ENCODE measurements at regions not wholly inside any gene's neighbourhood (a gene's known extent, or its start where the extent isn't known, plus 50 kb on each side); places are given as distances from the start of the nearest gene placed in this dataset.

- TF ChIP-seq MYC (IDR thresholded peaks at IDR 0.05; ENCODE audit: borderline replicate concordance, low read length): no peak
- TF ChIP-seq ZSCAN20 (CRISPR knock-in tag; IDR thresholded peaks at IDR 0.05): no peak
- no peak for TF ChIP-seq CHD2 (IDR thresholded peaks at IDR 0.05; ENCODE audit: low read length, partially characterized antibody)
- TF ChIP-seq REST (IDR thresholded peaks at IDR 0.05): no peak
- TF ChIP-seq HEYL (CRISPR knock-in tag; IDR thresholded peaks at IDR 0.05): no peak
- no peak for TF ChIP-seq RFX5 (IDR thresholded peaks at IDR 0.05)
- TF ChIP-seq POLR2A (IDR thresholded peaks at IDR 0.05; ENCODE audit: low read length): no peak
- TF ChIP-seq HES2 (IDR thresholded peaks at IDR 0.05): no peak
- no peak for TF ChIP-seq USF2 (IDR thresholded peaks at IDR 0.05)
- TF ChIP-seq BCL3 (IDR thresholded peaks at IDR 0.05): no peak
- TF ChIP-seq MAFK (IDR thresholded peaks at IDR 0.05; ENCODE audit: partially characterized antibody): no peak
- TF ChIP-seq HOXB5 (CRISPR knock-in tag; IDR thresholded peaks at IDR 0.05): no peak
- TF ChIP-seq HMGXB4 (CRISPR knock-in tag; IDR thresholded peaks at IDR 0.05; ENCODE audit: borderline replicate concordance): no peak
- no peak for TF ChIP-seq ELK1 (IDR thresholded peaks at IDR 0.05; ENCODE audit: low read depth, low read length)
- Histone ChIP-seq H3K4me1 (no peaks in the 10 kb centered on the region), H3K27ac (no peak overlapping the region), H3K4me2 (no peak overlapping the region), H3K4me3 (no peak overlapping the region), H3K9me3 (no peaks in the 10 kb centered on the region)
- CTCF ChIA-PET: no interaction called here
- ATAC-seq: no peak
- POLR2A ChIA-PET: no interaction called here
- 64% methylated on average over 1 of the region's 1 CpG for WGBS (ENCODE audit: missing lambda C conversion rate)
- no peak for FAIRE-seq
- no peak for DNase-seq (ENCODE audit: low read depth in 1 of 2, low spot score in 1 of 2)
These were observed 68.2 kb downstream of the CH25H start for GRCh38 chr10:89138755-89139490.

GRCh38 chr10:89134963-89135362 is 72.2 kb downstream of the CH25H start:
- Histone ChIP-seq H3K4me3 (no peak overlapping the region), H3K9me3 (no peaks in the 10 kb centered on the region), H3K4me2 (no peak overlapping the region), H3K27ac (no peak overlapping the region), H3K4me1 (no peaks in the 10 kb centered on the region)
- no peak for DNase-seq (ENCODE audit: low read depth in 1 of 2, low spot score in 1 of 2)
- CTCF ChIA-PET: no interaction called here
- POLR2A ChIA-PET: no interaction called here
- no peak for ATAC-seq
- FAIRE-seq: no peak
- TF ChIP-seq RCOR1 (IDR thresholded peaks at IDR 0.05; ENCODE audit: low read depth, low read length) (no peak), CEBPB (IDR thresholded peaks at IDR 0.05) (no peak), MAZ (IDR thresholded peaks at IDR 0.05; ENCODE audit: borderline replicate concordance, low read depth, low read length) (no peak), EHMT2 (IDR thresholded peaks at IDR 0.05; ENCODE audit: low read depth) (no peak), HEYL (CRISPR knock-in tag; IDR thresholded peaks at IDR 0.05) (no peak), FOXS1 (CRISPR knock-in tag; IDR thresholded peaks at IDR 0.05) (no peak), HOXB5 (CRISPR knock-in tag; IDR thresholded peaks at IDR 0.05) (no peak), ZNF302 (CRISPR knock-in tag; IDR thresholded peaks at IDR 0.05) (no peak), NPAS2 (CRISPR knock-in tag; IDR thresholded peaks at IDR 0.05; ENCODE audit: borderline replicate concordance) (no peak), KDM5A (IDR thresholded peaks at IDR 0.05) (no peak), ELK1 (IDR thresholded peaks at IDR 0.05; ENCODE audit: low read depth, low read length) (no peak), CHD4 (IDR thresholded peaks at IDR 0.05; ENCODE audit: borderline replicate concordance) (no peak), ESRRA (IDR thresholded peaks at IDR 0.05; ENCODE audit: borderline replicate concordance, low read length) (no peak), RFX5 (IDR thresholded peaks at IDR 0.05) (no peak), HOXB13 (CRISPR knock-in tag; IDR thresholded peaks at IDR 0.05; ENCODE audit: low read depth) (no peak), HOXA7 (CRISPR knock-in tag; IDR thresholded peaks at IDR 0.05) (no peak)
